Ovary (tissue), 3 donors: ENCODE measurements at regions not wholly inside any gene's neighbourhood (a gene's known extent, or its start where the extent isn't known, plus 50 kb on each side); places are given as distances from the start of the nearest gene placed in this dataset.

ENCODE experiments used
- EP300 ChIP-seq: sonication (generic); formaldehyde crosslinking; IDR thresholded peaks from one replicate; pipeline ENCODE4 v1.6.1; 2017; ENCODE audit warnings: antibody characterized with exemption
- POLR2A ChIP-seq: fragments of 450-650 bp; IDR thresholded peaks from one replicate; pipeline ENCODE4 v1.6.1; 2017; ENCODE audit warnings: antibody characterized with exemption, mild to moderate bottlenecking, moderate library complexity
- TF ChIP-seq, protein P1 (sequence below), 3 donors: fragments of 450-650 bp in 2 of 3; fragments of 200-600 bp in 1 of 3; IDR thresholded peaks; one replicate each; pipeline versions ENCODE4 v1.5.1 to v1.8.0; 2016 to 2022; ENCODE audit warnings: antibody characterized with exemption in 3 of 3, mild to moderate bottlenecking in 1 of 3
- donor health status: DM: no; HTN: no; CAD: no.

DNA sequence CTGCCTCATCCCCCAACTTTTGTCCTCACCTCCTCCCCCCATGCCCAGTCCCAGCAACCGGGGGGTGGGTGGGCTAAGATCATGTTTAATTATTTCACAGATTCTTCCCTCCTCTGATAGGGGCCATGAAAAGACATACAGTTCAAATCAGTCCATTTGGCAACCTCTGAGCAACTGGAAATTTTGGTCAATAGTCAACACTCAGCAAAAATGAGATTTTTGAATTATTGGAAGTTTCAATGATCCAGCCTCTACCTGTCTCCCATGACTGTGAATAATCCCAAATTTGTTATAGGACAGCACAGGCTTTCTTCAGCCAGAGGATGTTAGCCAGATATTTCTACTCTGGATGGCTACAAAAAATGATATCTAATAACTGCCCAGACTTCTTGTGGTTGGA is 549.9 kb downstream of the TNS1 start:
- TF ChIP-seq POLR2A (no peak), EP300 (no peak)
- TF ChIP-seq, protein P1, sequence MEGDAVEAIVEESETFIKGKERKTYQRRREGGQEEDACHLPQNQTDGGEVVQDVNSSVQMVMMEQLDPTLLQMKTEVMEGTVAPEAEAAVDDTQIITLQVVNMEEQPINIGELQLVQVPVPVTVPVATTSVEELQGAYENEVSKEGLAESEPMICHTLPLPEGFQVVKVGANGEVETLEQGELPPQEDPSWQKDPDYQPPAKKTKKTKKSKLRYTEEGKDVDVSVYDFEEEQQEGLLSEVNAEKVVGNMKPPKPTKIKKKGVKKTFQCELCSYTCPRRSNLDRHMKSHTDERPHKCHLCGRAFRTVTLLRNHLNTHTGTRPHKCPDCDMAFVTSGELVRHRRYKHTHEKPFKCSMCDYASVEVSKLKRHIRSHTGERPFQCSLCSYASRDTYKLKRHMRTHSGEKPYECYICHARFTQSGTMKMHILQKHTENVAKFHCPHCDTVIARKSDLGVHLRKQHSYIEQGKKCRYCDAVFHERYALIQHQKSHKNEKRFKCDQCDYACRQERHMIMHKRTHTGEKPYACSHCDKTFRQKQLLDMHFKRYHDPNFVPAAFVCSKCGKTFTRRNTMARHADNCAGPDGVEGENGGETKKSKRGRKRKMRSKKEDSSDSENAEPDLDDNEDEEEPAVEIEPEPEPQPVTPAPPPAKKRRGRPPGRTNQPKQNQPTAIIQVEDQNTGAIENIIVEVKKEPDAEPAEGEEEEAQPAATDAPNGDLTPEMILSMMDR (IDR thresholded peaks at IDR 0.05) = no peak
